Activated CD4-positive, alpha-beta T cell treated with anti-CD3 and anti-CD28 coated beads for 24 hours (primary cell): ENCODE measurements at regions not wholly inside any gene's neighbourhood (a gene's known extent, or its start where the extent isn't known, plus 50 kb on each side); places are given as distances from the start of the nearest gene placed in this dataset.

Experiments
- DNase-seq, 2 donors: peaks; one replicate each; pipeline ENCODE4 v3.0.0-alpha.2; 2020; ENCODE audit warnings: low read depth in 2 of 2

DNA sequence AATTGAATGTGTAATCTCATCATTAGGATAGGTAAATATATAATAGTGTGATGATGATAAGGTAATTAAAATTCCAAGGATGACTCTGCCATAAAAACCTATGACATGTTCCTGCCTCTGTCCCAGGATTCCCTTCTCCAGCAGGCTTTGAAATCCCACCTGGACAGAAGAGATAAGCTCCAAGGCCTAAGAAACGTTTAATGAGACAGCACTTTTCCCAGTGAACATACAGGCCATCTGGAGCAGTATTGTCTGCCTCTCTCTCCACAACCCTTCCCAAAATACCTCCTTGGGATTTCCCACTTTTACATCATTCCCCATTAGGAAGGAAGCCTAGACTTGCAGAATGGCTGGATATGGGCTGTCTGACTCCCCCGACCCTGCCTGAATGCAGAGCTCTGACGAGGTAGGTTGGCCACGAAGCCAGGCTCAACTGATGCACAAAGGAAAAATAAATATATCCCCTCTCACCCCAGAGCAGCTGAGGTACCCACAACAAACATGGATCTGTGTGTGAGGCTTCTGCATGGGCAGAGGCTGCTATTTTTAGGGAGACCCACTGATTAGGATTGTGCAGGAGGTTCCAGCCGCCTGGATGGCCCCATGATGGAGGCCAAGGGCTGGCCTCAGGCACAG, 71.0 kb downstream of the TMPRSS5 start:
- no peak for DNase-seq

GRCh38 chr11:113632981-113633380, 73.1 kb downstream of the TMPRSS5 start:
- DNase-seq, result no peak

- no peak for DNase-seq
These were observed 76.5 kb downstream of the TMPRSS5 start for GRCh38 chr11:113629562-113629961.

- no peak for DNase-seq
These were observed 77.2 kb downstream of the TMPRSS5 start for GRCh38 chr11:113628912-113629311.

- no peak for DNase-seq
These were observed 78.2 kb downstream of the TMPRSS5 start for GRCh38 chr11:113627946-113628345.

DNA sequence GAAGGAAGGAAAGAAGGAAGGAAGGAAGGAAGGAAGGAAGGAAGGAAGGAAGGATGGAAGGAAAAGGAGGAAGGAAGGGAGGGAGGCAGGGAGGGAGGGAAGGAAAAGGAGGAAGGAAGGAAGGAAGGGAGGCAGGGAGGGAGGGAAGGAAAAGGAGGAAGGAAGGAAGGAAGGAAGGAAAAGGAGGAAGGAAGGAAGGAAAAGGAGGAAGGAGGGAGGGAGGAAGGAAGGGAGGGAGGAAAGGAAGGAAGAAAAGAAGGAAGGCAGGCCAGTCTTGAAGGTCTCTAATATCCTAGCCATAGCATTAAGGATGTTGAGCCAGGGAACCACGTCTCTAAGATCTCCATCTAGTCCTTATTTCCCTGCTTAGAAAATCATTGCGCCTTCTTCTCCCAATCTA, 78.8 kb downstream of the TMPRSS5 start:
- no peak for DNase-seq

DNA sequence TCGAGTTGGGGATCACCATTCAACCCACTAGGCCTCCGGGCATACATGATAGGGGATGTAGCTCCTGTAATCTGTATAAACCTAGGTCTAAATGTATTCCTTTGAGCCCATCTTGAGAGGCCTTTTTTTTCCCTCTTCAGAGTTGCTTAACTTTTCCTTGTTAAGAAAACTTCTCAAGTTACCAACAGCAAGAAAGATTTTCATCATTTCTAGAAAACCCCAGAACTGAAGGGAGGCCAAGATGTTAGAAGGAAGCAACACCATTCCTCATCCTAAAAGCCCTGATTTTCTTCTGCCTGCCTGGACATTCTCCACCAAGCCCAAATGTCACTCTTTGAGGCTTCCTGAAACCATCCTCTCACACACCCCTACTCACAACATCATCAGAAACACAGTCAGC, 79.4 kb downstream of the TMPRSS5 start:
- DNase-seq, result no peak

DNA sequence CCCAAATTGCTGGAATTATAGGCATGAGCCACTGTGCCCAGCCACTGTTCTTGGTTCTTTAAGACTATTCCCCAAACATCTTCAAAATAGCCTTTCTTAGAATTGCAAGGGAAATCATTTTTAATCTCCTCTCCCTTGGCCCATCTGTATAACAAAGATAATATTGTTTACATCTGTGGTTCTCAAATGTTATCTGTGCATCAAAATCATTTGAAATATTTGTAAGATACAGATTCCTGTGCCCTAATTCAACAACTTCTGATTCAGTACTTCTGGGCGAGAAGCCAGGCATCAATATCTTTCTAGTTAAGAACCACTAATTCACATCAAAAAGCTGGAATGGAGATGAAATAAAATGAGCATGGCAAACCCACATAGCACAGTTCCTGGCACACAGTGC, 83.0 kb downstream of the TMPRSS5 start:
- no peak for DNase-seq

DNA sequence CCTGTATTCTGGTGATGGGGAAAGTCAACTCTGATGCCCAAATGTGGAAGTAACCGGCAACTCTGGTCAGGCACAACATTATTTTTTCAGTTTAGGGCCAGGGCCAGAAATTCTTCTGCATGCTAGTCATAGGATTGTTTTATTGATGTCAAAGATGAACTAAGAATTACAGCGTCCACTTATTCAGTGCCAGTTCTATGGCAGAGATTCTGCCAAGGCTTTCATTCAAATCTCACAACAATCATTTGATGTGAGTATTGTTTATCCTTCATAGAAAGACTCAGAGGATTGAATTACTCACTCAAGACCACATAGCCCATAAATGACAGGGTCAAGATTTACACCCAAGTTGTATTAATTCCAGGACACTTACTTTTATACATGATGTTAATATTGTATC, 87.7 kb downstream of the TMPRSS5 start:
- no peak for DNase-seq

DNA sequence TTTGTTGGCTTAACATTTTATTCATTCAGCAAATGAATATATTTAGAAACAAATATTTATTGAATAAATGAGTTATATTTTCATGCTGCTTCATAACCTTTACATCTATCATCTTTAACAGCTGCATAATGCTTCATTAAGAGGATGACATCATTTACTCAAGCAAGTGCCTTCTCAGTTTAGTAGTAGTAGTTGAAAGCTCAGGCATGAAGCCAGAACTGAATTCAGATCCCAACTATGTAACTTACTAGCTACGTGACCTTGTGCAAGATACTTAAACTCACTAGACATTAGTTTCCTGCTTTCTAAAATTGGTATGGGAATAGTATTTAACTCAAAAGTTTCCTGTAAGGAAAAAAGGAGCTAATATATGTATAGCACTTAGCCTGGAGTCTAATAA, 90.3 kb downstream of the TMPRSS5 start:
- no peak for DNase-seq

- no peak for DNase-seq
These were observed 91.0 kb downstream of the TMPRSS5 start for GRCh38 chr11:113615098-113615497.

DNA sequence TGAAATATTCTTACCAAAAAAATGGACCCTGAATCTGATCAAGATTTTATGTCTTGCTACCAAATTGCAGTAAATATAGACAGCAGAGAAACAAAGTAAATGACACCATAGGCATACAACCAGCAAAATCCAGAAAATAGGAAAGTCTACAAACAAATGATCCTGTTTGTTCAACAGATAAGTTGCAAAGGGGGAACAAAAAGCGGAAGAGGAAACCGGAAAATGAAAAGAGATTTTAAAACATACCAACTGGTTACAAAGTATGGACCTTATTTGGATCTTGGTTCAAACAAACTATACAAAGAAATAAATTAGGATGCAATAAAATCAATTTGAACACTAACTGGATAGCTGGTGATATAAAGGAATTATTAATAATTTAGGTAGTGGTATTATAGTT, 92.0 kb downstream of the TMPRSS5 start:
- no peak for DNase-seq

- no peak for DNase-seq
These were observed 92.5 kb downstream of the TMPRSS5 start for GRCh38 chr11:113613619-113614018.

DNA sequence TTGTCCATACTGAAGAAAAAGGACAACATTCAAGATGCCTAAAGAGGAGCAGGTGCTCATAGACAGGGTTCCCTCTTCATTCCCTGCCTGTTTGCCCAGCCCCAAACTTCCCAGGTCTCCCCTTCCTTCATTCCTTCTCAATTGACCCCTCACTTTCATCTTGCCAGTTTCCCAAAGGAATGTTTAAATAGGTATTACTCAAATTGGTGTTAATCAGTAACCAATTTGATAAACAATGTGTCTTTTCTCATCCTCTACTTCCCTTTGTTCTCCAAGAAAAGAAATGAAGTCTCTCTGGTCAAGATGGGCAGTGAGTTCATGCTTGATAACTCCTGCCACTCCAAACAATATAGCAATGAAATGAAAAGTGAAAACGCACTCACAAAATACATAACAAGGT, 101.9 kb downstream of the TMPRSS5 start:
- DNase-seq, result no peak

- no peak for DNase-seq
These were observed 102.6 kb downstream of the TMPRSS5 start for GRCh38 chr11:113603277-113604059.

DNA sequence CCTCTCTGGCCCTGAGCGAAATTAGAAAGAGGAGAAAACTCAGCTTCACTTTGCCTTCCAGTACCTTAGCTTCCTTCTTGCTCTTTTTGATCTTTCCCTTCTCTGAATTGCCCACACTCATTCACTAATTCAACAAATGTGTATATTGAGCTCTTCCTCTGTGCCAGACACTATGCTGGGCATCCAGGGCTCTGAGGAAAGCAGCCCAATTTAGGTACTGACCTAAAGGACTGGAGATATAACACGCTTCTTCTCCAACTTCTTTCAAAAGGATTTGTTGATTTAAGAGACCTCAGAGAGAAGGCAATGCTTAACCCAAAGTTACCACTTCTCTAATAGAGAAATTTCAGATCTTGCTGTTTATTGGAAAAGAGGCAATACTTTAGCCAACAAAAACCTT, 103.6 kb downstream of the TMPRSS5 start:
- DNase-seq, result no peak

- no peak for DNase-seq
These were observed 109.5 kb downstream of the TMPRSS5 start for GRCh38 chr11:113596658-113597057.

DNA sequence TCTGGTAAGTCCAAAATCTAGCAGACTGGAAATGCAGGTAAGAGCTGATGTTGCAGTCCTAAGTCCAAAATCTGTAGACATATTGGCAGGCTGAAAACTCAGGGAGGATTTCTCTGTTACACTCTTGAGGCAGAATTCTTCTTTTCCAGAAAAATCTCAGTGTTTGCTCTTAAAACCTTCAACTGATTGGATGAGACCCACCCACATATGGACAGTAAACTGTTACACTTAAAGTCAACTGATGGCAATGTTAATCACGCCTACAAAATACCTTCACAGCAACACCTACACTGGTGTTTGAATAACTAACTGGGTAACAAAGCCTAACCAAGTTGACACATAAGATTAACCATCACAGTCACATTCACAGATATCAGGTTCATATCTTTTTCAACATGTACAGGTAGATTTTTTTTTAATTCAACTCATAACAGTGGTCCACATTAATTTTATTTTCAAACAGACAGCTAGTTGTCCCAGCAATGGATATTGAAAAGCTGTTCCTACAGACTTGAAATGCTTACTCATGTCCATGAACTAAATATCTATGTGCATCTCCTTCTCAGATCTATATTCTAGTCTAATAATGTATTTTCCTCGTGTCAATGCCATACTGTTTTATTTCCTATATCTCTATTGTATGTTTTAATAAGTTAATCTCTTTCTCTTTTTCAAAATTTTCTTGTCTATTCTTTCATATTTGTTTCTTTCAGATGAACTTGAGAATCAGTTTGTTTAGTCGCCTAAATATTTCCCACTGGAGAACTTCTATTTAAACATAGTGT, 110.1 kb downstream of the TMPRSS5 start:
- DNase-seq, result no peak

GRCh38 chr11:113593698-113594308, 112.3 kb downstream of the TMPRSS5 start:
- no peak for DNase-seq

DNA sequence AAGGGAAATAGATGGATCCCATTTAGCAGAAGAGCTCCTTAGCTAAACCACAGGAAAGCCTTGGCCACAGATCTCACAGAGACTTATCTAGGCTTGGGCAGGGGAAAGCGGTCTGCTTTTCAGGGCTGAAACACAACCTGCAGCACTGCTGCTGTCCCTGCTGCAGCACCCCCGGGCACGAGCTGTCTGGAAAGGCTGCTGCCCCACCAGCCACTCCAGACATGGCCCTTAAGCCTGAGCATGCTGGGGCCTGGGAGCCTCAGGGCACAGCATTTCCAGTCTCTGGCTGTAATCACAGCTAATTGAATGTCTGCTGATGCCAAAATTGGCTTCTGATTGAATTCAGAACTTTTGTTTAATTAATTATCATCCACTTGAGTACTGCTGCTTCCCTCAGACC, 115.0 kb downstream of the TMPRSS5 start:
- no peak for DNase-seq

DNA sequence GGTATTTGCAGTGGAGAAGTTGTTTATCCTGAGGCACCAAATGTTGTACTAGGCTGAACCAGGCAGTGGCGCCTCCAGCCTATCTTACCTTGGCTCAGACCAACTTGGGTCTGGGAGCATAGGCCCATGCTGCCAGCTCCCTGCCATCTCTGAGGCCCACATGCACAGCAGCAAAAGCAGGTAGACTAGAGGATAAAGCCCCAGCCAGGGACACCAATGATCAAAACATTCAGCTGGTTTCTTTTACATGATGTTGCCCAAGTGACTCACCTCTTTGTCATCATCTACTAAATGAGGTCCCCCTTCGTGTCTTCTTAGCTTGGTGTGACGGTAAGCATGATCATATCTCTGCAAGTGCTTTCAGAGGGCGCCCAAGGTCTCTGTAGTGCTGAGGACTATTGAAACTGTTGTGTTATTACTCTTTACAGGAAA, 112.1 kb upstream of the DRD2 start:
- no peak for DNase-seq

GRCh38 chr11:113584371-113584770, 109.2 kb upstream of the DRD2 start:
- DNase-seq, result no peak
